ENCODE measurements at regions not wholly inside any gene's neighbourhood (a gene's known extent, or its start where the extent isn't known, plus 50 kb on each side); places are given as distances from the start of the nearest gene placed in this dataset.

DNA sequence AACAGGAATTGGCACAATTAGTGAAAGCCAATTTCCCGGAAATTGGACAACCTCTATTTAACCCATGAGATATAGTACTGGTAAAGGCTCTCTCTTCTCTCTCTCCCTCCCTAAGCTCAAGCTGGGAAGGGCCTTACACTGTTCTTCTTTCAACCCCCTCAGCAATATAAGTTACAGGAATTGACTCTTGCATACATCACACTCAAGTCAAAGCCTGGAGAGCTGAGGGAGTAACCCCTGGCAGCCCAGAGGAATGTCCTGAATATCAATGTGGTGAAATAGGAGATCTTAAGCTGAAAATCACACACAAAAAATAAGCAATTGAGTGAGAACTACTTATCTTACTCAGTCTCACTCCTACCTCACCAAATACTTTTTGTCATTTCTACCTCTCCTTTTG, 186.9 kb upstream of the SPOCK3 start:
- TF ChIP-seq, protein P1, sequence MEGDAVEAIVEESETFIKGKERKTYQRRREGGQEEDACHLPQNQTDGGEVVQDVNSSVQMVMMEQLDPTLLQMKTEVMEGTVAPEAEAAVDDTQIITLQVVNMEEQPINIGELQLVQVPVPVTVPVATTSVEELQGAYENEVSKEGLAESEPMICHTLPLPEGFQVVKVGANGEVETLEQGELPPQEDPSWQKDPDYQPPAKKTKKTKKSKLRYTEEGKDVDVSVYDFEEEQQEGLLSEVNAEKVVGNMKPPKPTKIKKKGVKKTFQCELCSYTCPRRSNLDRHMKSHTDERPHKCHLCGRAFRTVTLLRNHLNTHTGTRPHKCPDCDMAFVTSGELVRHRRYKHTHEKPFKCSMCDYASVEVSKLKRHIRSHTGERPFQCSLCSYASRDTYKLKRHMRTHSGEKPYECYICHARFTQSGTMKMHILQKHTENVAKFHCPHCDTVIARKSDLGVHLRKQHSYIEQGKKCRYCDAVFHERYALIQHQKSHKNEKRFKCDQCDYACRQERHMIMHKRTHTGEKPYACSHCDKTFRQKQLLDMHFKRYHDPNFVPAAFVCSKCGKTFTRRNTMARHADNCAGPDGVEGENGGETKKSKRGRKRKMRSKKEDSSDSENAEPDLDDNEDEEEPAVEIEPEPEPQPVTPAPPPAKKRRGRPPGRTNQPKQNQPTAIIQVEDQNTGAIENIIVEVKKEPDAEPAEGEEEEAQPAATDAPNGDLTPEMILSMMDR (tag by site-specific recombination; IDR thresholded peaks at IDR 0.05): no peak
- TF ChIP-seq, protein P2, sequence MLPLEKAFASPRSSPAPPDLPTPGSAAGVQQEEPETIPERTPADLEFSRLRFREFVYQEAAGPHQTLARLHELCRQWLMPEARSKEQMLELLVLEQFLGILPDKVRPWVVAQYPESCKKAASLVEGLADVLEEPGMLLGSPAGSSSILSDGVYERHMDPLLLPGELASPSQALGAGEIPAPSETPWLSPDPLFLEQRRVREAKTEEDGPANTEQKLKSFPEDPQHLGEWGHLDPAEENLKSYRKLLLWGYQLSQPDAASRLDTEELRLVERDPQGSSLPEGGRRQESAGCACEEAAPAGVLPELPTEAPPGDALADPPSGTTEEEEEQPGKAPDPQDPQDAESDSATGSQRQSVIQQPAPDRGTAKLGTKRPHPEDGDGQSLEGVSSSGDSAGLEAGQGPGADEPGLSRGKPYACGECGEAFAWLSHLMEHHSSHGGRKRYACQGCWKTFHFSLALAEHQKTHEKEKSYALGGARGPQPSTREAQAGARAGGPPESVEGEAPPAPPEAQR (tag by site-specific recombination; IDR thresholded peaks at IDR 0.05): no peak
- no peak for TF ChIP-seq ZNF2 (tag by site-specific recombination; IDR thresholded peaks at IDR 0.05)
- TF ChIP-seq ZNF366 (tag by site-specific recombination; conservative IDR thresholded peaks at IDR 0.05): no peak
